HG03108 (cell line): ENCODE measurements at regions not wholly inside any gene's neighbourhood (a gene's known extent, or its start where the extent isn't known, plus 50 kb on each side); places are given as distances from the start of the nearest gene placed in this dataset.

Experiments used
- ATAC-seq: cut with Tn5 transposase; IDR thresholded peaks from one replicate; pipeline ENCODE4 v1.9.1; 2021; ENCODE audit warnings: moderate library complexity; ENCODE audit not compliant: unreplicated experiment

GRCh38 chr9:515665-516064 lies 301.0 kb downstream of the DOCK8 start:
- ATAC-seq = no peak

- no peak for ATAC-seq
Measured at GRCh38 chr9:517993-518392, 303.3 kb downstream of the DOCK8 start.

DNA sequence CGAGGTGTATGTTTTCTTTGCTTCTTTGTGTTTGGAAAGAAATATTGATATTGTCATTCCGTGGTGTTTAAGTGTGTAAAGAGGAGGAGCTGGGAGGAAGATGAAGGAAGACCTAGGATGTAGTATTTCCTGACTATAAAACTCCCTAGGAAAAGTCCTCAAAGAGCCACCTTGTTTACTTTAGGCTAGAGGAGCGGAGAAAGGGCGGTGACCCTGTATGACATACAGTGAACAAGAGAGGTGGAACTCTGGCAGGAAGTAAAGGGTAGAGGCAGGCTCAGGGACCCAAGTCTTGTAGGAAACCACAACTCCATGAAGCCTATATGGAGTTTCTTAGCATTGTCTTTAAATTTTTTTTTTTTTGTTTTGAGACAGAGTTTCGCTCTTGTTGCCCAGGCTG lies 303.9 kb downstream of the DOCK8 start:
- no peak for ATAC-seq

DNA sequence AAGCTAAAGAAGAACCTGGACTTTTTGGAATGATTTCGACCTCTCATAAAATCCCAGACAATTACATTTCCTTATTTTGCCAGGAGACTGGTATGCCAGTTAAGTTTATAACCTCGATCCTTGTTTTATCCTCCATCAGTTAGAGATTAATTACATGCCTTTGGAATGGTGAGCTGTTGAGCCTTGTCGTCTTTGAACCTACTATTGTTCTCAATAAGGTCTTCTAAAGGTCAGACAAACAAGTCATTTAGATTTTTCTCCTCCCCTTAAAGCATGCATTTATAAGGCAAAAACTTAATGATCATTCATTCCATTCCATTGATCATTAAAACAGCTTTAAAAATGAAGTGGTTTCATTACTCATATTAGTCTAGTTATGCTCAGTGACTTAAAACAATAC lies 304.9 kb downstream of the DOCK8 start:
- ATAC-seq = no peak

- no peak for ATAC-seq
Measured at GRCh38 chr9:520302-520701, 305.6 kb downstream of the DOCK8 start.

- ATAC-seq = no peak
Measured at GRCh38 chr9:522190-522589, 307.5 kb downstream of the DOCK8 start.

DNA sequence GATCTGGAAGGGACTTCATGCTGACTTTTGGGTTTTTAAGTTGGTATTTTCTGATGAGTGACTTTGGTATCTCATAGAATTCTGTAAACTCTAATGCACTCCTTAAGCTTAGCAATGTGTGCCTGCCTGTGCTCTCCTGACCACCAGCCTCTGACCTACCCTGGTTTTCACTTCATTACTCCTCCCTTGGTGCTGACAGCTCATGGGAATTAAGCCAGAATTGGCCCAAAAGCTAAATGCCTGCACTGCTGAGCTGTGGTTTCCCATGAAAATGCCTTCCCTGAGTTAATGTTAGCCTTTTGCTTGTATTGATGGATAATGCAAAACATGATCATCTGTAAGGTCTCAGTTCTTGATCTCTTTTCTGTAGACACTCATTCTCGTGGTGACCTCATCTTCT lies 308.0 kb downstream of the DOCK8 start:
- ATAC-seq = no peak

- ATAC-seq = no peak
Measured at GRCh38 chr9:523444-523843, 308.8 kb downstream of the DOCK8 start.

- no peak for ATAC-seq
Measured at GRCh38 chr9:524008-524407, 309.3 kb downstream of the DOCK8 start.

- no peak for ATAC-seq
Measured at GRCh38 chr9:526904-527591, 312.4 kb downstream of the DOCK8 start.

GRCh38 chr9:529731-530130 lies 311.8 kb upstream of the DMRT1 start:
- no peak for ATAC-seq

- no peak for ATAC-seq
Measured at GRCh38 chr9:530681-531080, 310.8 kb upstream of the DMRT1 start.

- ATAC-seq = no peak
Measured at GRCh38 chr9:532707-533106, 308.8 kb upstream of the DMRT1 start.

- no peak for ATAC-seq
Measured at GRCh38 chr9:534886-535285, 306.6 kb upstream of the DMRT1 start.

DNA sequence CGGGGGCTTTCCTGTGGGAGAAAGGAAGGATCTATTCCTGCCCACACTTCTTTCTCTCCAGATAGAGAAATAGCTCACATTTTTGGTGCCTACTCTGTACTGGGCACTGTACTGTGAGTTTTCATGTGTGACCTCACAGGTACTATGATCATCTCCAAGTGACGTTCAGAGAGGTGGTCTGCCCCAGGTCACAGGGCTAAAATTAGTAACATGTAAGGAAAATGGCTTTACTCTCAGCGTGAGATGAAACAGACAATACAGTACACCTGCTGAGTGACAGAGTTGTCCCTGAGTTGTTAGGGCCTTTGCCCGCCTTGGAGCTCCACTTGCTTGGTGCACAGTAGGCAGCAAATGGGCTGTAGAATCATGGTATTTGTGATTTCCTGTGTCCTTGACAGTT lies 306.1 kb upstream of the DMRT1 start:
- ATAC-seq = no peak

DNA sequence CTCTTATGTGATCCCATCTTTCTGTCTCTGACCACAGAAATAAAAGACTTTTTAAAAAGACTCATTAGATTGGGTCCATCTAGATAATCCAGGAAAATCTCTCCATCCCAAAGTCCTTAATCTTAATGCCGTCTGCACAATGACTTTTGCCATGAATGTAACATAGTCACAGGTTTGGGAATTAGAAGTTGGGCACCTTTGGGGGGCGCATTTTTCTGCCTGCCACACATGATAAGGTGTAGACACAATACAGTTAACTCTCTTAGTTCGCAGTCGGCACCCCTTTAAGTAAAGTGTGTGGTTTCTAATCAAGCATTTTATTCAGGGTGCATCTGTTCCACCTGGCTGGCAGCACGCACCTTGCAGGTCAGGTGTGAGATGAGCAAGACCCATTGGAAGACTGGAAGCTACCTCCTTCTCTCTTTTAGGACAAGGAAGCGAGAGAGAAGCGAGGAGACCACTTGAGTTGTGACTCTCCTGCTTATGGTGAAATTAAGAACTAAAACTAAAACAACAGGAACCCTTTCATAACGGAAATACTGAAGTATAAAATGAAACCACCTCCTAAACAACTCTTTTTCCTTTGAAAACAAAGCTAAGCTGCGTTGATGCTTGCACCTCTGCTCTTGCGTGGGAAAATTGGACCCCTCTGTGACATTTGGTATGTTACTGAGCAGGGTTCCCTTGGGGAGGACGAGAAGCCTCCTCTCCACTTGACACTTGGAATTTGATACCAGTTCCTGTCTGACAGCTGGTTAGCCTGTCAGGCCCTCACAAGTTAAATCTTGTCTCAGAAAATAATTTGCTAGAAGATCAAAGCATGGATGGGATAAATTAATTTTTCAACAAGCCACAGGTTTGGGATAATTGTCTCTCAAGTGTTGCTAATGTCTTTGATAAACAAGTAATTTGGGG lies 304.6 kb upstream of the DMRT1 start:
- ATAC-seq = no peak

DNA sequence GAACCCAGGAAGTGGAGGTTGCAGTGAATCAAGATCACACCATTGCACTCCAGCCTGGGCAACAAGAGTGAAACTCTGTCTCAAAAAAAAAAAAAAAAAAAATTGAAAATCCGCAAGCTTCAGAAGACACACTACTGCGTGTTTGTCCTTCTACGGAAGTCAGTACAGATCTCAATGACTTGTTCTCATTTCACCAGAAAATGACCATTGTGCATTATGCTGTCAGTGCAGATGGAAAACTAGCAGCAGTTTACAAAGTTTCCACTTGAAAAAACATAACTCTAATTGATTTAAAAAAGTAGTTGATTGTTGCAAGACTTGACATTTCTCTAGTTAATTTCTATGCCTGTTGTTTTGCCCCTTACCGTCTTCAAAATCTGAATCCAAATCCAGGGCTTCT lies 298.0 kb upstream of the DMRT1 start:
- ATAC-seq = no peak

- no peak for ATAC-seq
Measured at GRCh38 chr9:545480-545879, 296.0 kb upstream of the DMRT1 start.

GRCh38 chr9:546235-546634 lies 295.3 kb upstream of the DMRT1 start:
- no peak for ATAC-seq

DNA sequence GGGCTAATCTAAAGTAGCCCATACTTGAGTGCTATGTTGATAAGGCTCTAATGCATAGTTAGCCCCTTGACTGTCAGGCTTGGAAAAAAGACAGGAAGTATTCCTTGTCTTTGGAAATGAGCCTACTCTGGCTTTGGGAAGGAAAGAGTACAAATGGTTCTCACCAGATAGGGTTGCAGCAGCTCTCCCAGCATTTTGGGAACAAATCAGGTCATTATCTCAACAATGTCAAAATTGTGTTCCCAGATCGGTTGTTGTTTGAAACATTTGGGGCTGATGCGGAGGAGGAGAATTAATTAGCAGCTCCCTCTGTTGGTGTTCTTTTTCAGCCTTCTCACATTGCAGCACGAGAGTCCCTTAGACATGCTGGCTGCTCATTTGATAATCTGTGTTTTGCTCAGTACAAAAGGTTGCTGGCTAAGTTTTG lies 294.7 kb upstream of the DMRT1 start:
- ATAC-seq = no peak

DNA sequence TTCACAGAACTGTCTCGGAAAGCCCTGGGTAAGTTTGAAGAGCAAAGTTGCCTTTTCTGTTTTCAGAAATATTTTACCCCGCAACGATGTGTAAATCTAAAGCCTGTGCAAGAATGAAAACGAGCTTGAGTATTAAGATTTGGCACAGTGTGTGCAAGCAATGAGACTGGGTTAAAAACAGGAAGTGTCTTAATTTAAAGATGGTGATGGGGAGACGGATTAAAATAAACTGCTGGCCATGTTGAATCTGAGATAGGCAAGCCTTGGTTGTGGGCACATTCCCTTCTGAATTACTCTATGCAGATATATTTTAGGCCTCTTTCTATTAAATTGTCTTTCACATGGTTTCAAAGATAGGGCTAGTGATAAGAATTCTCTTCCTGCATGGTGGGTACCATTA lies 294.2 kb upstream of the DMRT1 start:
- no peak for ATAC-seq

DNA sequence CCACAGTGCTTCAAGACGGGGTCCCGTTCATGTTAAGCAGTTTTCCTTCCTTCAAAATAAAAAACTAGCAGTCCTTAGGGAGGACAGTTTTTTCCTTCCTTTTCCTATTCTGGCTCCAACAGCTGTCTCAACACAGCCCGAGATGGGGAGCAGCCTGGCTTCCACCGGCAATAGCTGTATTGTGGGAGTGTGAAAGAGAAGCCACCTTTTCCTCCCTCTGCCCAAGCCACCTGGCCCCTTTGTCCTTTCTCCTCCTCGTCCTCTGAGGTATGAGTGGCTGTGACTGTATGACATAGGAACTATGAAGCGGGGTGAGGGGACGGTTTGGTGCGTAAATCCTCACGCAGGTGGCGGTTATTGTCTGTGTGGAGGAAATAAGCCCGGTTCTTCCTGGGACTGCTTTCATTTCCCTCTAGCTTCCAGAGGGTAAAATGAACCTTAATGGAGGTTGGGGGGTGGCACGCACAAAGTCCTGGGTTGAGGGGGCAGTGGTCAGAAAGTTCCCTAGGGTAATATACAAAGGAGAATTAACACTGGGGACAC lies 292.0 kb upstream of the DMRT1 start:
- no peak for ATAC-seq
